ENCODE measurements at regions not wholly inside any gene's neighbourhood (a gene's known extent, or its start where the extent isn't known, plus 50 kb on each side); places are given as distances from the start of the nearest gene placed in this dataset.

GRCh38 chr4:30847958-30848357, 127.8 kb downstream of the PCDH7 start:
- TF ChIP-seq, protein P1, sequence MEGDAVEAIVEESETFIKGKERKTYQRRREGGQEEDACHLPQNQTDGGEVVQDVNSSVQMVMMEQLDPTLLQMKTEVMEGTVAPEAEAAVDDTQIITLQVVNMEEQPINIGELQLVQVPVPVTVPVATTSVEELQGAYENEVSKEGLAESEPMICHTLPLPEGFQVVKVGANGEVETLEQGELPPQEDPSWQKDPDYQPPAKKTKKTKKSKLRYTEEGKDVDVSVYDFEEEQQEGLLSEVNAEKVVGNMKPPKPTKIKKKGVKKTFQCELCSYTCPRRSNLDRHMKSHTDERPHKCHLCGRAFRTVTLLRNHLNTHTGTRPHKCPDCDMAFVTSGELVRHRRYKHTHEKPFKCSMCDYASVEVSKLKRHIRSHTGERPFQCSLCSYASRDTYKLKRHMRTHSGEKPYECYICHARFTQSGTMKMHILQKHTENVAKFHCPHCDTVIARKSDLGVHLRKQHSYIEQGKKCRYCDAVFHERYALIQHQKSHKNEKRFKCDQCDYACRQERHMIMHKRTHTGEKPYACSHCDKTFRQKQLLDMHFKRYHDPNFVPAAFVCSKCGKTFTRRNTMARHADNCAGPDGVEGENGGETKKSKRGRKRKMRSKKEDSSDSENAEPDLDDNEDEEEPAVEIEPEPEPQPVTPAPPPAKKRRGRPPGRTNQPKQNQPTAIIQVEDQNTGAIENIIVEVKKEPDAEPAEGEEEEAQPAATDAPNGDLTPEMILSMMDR (conservative IDR thresholded peaks at IDR 0.05), result no peak
- Mint-ChIP-seq H3K9me3 (no peaks in the 10 kb centered on the region), H3K4me1 (ENCODE audit: unreplicated experiment) (peaks cover 14% of the 10 kb centered on the region), H3K27me3 (no peaks in the 10 kb centered on the region), H3K27ac (no peak overlapping the region), H3K36me3 (peaks cover 11% of the 10 kb centered on the region), H3K4me3 (no peak overlapping the region)
- DNase-seq (ENCODE audit: extremely low spot score, unreplicated experiment), result no peak

DNA sequence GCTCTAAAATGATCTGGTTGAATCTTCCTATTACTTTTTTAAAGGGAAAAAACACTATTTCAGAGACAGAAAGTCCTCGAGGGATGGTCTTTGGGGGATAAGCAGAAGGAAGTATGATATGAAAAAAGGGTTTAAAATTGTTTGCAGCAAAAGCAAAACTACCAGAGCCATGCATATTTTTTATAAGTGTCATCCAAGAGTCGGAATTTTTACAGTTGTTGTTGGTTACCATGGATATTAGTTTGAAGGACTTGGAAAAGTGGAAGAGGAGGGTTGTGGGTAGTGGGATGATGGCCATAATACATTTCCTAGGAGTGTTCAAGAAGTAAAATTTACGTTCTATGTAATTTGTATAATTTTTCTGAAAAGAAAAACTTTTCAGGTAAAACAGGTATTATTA, 134.4 kb downstream of the PCDH7 start:
- Mint-ChIP-seq H3K4me3 (no peak overlapping the region), H3K4me1 (ENCODE audit: unreplicated experiment) (peaks cover 29% of the 10 kb centered on the region), H3K27ac (no peak overlapping the region), H3K9me3 (no peaks in the 10 kb centered on the region), H3K36me3 (peaks cover 5% of the 10 kb centered on the region), H3K27me3 (no peaks in the 10 kb centered on the region)
- DNase-seq (ENCODE audit: extremely low spot score, unreplicated experiment), result no peak
- TF ChIP-seq, protein P1 (conservative IDR thresholded peaks at IDR 0.05), result no peak

GRCh38 chr4:30855232-30855631, 135.1 kb downstream of the PCDH7 start:
- H3K4me3 Mint-ChIP-seq, result no peak overlapping the region
- peaks cover 5% of the 10 kb centered on the region for H3K36me3 Mint-ChIP-seq
- no peak for DNase-seq (ENCODE audit: extremely low spot score, unreplicated experiment)
- no peaks in the 10 kb centered on the region for H3K27me3 Mint-ChIP-seq
- no peak overlapping the region for H3K27ac Mint-ChIP-seq
- H3K4me1 Mint-ChIP-seq (ENCODE audit: unreplicated experiment), result peaks cover 29% of the 10 kb centered on the region
- TF ChIP-seq, protein P1 (conservative IDR thresholded peaks at IDR 0.05), result no peak
- H3K9me3 Mint-ChIP-seq, result no peaks in the 10 kb centered on the region

GRCh38 chr4:30856795-30857564, 136.8 kb downstream of the PCDH7 start:
- no peak overlapping the region for H3K4me3 Mint-ChIP-seq
- DNase-seq (ENCODE audit: extremely low spot score, unreplicated experiment), result no peak
- peaks cover 32% of the 10 kb centered on the region for H3K4me1 Mint-ChIP-seq (ENCODE audit: unreplicated experiment)
- TF ChIP-seq, protein P1 (conservative IDR thresholded peaks at IDR 0.05), result no peak
- H3K9me3 Mint-ChIP-seq, result no peaks in the 10 kb centered on the region
- no peaks in the 10 kb centered on the region for H3K27me3 Mint-ChIP-seq
- peaks cover 5% of the 10 kb centered on the region for H3K36me3 Mint-ChIP-seq
- no peak overlapping the region for H3K27ac Mint-ChIP-seq

DNA sequence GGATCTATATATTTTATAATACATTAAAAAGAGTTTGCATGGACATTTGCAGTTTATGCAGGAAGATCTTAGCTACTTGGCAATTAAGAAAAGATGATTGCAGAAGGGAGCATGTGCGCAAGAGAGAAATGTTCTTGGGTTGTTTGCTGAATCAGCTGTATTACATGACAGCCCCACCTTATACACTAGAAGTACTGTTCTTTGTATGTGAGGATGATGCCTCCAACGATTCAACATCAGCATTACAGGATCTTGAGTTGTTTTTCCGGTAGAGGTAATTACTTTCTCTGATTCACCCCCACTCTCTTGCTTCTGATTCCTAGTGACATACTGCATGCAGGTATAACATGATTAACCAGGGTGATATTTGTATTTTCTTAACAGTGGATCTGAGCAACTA, 140.8 kb downstream of the PCDH7 start:
- Mint-ChIP-seq H3K36me3 (peaks cover 10% of the 10 kb centered on the region), H3K27ac (no peak overlapping the region), H3K4me3 (no peak overlapping the region), H3K27me3 (no peaks in the 10 kb centered on the region), H3K4me1 (ENCODE audit: unreplicated experiment) (peaks cover 41% of the 10 kb centered on the region), H3K9me3 (peaks cover 4% of the 10 kb centered on the region)
- TF ChIP-seq, protein P1 (conservative IDR thresholded peaks at IDR 0.05), result no peak
- DNase-seq (ENCODE audit: extremely low spot score, unreplicated experiment), result no peak

Measured in type B pancreatic cell (in vitro differentiated cells).